SK-N-SH treated with all-trans-retinoic acid at 6 μM for 48 hours (cell line): ENCODE measurements at regions not wholly inside any gene's neighbourhood (a gene's known extent, or its start where the extent isn't known, plus 50 kb on each side); places are given as distances from the start of the nearest gene placed in this dataset.

ENCODE experiments used
- CREB5 ChIP-seq: fragments of 250-450 bp; sonication (Bioruptor Pico); IDR thresholded peaks from 2 replicates; pipeline ENCODE4 v1.5.1; 2020; ENCODE audit warnings: low read depth, mild to moderate bottlenecking, moderate library complexity
- CSDC2 ChIP-seq: fragments of 250-450 bp; sonication (Bioruptor Pico); IDR thresholded peaks from 2 replicates; pipeline ENCODE4 v1.5.0; 2020; ENCODE audit warnings: mild to moderate bottlenecking, moderate library complexity
- CSRNP3 ChIP-seq: fragments of 250-450 bp; sonication (Bioruptor Pico); IDR thresholded peaks from 2 replicates; pipeline ENCODE4 v1.5.1; 2021; ENCODE audit warnings: mild to moderate bottlenecking, moderate library complexity
- ESRRG ChIP-seq: fragments of 250-450 bp; sonication (Bioruptor Pico); IDR thresholded peaks from 2 replicates; pipeline ENCODE4 v1.6.1; 2021; ENCODE audit warnings: mild to moderate bottlenecking
- PATZ1 ChIP-seq: fragments of 250-450 bp; sonication (Bioruptor Pico); IDR thresholded peaks from 2 replicates; pipeline ENCODE4 v1.8.0; 2020; ENCODE audit warnings: mild to moderate bottlenecking, moderate library complexity, borderline replicate concordance
- POU6F1 ChIP-seq: fragments of 250-450 bp; sonication (Bioruptor Pico); IDR thresholded peaks from 2 replicates; pipeline ENCODE4 v1.8.0; 2021; ENCODE audit warnings: low read depth, mild to moderate bottlenecking, moderate library complexity, borderline replicate concordance
- RARB ChIP-seq: fragments of 250-450 bp; sonication (Bioruptor Pico); IDR thresholded peaks from 2 replicates; pipeline ENCODE4 v1.8.0; 2021; ENCODE audit warnings: mild to moderate bottlenecking, moderate library complexity
- SNAI2 ChIP-seq: fragments of 250-450 bp; sonication (Bioruptor Pico); IDR thresholded peaks from 2 replicates; pipeline ENCODE4 v1.5.0; 2020; ENCODE audit warnings: mild to moderate bottlenecking, moderate library complexity
- TCF4 ChIP-seq: fragments of 250-450 bp; sonication (Bioruptor Pico); IDR thresholded peaks from 2 replicates; pipeline ENCODE4 v1.8.0; 2021; ENCODE audit warnings: mild to moderate bottlenecking, moderate library complexity, borderline replicate concordance
- TOX ChIP-seq: fragments of 250-450 bp; sonication (Bioruptor Pico); IDR thresholded peaks from 2 replicates; pipeline ENCODE4 v1.8.0; 2021; ENCODE audit warnings: mild to moderate bottlenecking, moderate library complexity, borderline replicate concordance
- TSHZ2 ChIP-seq: fragments of 250-450 bp; sonication (Bioruptor Pico); IDR thresholded peaks from 2 replicates; pipeline ENCODE4 v1.5.0; 2020; ENCODE audit warnings: mild to moderate bottlenecking, moderate library complexity
- ZFP3 ChIP-seq: fragments of 250-450 bp; sonication (Bioruptor Pico); IDR thresholded peaks from 2 replicates; pipeline ENCODE4 v1.5.0; 2020; ENCODE audit warnings: mild to moderate bottlenecking, moderate library complexity
- ZFP30 ChIP-seq: fragments of 450-650 bp; formaldehyde crosslinking; IDR thresholded peaks from 2 replicates; pipeline ENCODE4 v1.5.0; 2022; ENCODE audit warnings: mild to moderate bottlenecking, moderate library complexity

- TF ChIP-seq ESRRG (CRISPR knock-in tag), result no peak
- no peak for TF ChIP-seq TSHZ2 (CRISPR knock-in tag)
- no peak for TF ChIP-seq ZFP3
- TF ChIP-seq TOX (CRISPR knock-in tag), result no peak
- TF ChIP-seq PATZ1 (CRISPR knock-in tag), result no peak
- no peak for TF ChIP-seq SNAI2 (CRISPR knock-in tag)
- TF ChIP-seq CSDC2 (CRISPR knock-in tag), result no peak
- no peak for TF ChIP-seq CREB5 (CRISPR knock-in tag)
- no peak for TF ChIP-seq CSRNP3 (CRISPR knock-in tag)
- no peak for TF ChIP-seq TCF4 (CRISPR knock-in tag)
- TF ChIP-seq POU6F1, result no peak
- TF ChIP-seq ZFP30 (CRISPR knock-in tag), result no peak
- no peak for TF ChIP-seq RARB (CRISPR knock-in tag)
These were observed 144.8 kb downstream of the PDCD6IP start for GRCh38 chr3:33943277-33943676.
